ENCODE measurements at regions not wholly inside any gene's neighbourhood (a gene's known extent, or its start where the extent isn't known, plus 50 kb on each side); places are given as distances from the start of the nearest gene placed in this dataset.
A peak's percentile ranks its signal among the peaks of the same experiment; 100 is the strongest.

DNA sequence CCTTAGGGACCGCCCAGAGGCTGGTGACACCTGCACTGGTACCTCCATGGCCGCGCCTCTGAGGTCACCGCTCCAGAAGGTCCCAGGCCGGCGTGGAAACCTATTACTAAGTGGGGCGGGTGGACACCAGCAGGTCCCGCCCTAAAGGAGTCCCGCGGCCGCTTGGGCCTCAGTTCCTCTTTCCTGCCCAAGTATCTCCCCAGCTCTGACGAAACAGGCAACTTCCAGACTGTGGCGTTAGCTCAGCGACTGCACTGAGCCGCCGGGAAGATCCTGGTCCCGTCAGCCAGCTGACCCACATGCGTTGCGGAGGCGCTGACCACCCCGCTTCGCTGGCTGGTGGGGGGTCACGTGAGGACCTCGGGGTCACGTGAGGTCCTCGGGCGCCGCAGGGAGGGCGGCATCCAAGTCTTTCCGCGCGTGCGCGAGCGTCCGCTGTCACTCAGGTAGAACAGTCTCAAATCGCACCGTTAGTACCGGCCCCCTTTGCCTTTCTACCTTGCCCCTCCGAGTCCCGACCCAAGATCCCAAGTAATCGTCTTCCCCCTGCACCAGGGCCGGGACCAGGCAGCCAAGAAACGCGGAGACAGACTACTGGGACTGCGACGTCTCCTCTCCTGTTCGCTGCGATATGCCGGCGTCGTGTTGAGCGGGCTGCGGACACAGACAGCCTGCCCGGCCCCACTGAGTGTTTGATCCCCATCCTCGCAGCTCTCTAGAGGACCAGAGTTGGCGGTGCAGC lies 53.7 kb upstream of the KDM4C start:
- H3K27ac Mint-ChIP-seq = peak overlapping the region; percentile 87
- H3K4me3 Mint-ChIP-seq = peak overlapping the region; percentile 88
- no peaks in the 10 kb centered on the region for H3K27me3 Mint-ChIP-seq

GRCh38 chr9:6702707-6703106 lies 55.1 kb upstream of the KDM4C start:
- H3K36me3 Mint-ChIP-seq (ENCODE audit: low read depth) = no peaks in the 10 kb centered on the region
- H3K27me3 Mint-ChIP-seq = no peaks in the 10 kb centered on the region
- no peaks in the 10 kb centered on the region for H3K9me3 Mint-ChIP-seq
- H3K4me1 Mint-ChIP-seq (ENCODE audit: low read depth) = peaks cover 27% of the 10 kb centered on the region
- peak overlapping the region; percentile 87 for H3K27ac Mint-ChIP-seq
- H3K4me3 Mint-ChIP-seq = peak overlapping the region; percentile 88

More for the DNA sequence above, 53.7 kb upstream of the KDM4C start:
- Mint-ChIP-seq H3K36me3 (ENCODE audit: low read depth) (no peaks in the 10 kb centered on the region), H3K4me1 (ENCODE audit: low read depth) (peaks cover 27% of the 10 kb centered on the region), H3K9me3 (peaks cover 3% of the 10 kb centered on the region)

DNA sequence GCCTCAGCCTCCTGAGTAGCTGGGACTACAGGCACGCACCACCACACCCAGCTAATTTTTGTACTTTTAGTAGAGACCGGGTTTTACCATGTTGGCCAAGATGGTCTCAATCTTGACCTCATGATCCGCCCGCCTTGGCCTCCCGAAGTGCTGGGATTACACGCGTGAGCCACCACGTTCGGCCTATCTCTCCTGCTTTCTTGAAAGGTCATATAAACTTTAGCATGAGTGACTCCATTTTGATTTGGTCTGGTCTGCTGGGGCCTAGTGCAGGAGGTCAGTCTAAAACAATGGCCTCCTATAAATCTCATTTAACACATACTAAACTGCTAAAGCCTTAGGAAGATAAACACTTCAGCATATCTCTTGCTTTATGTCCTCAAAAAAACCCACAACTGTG lies 50.6 kb upstream of the GLDC start:
- Mint-ChIP-seq H3K27me3 (no peaks in the 10 kb centered on the region), H3K27ac (no peak overlapping the region), H3K4me3 (no peak overlapping the region), H3K4me1 (ENCODE audit: low read depth) (peaks cover 4% of the 10 kb centered on the region), H3K9me3 (no peaks in the 10 kb centered on the region), H3K36me3 (ENCODE audit: low read depth) (no peaks in the 10 kb centered on the region)

- H3K27me3 Mint-ChIP-seq = no peaks in the 10 kb centered on the region
- peaks cover 4% of the 10 kb centered on the region for H3K4me1 Mint-ChIP-seq (ENCODE audit: low read depth)
- no peak overlapping the region for H3K27ac Mint-ChIP-seq
- no peaks in the 10 kb centered on the region for H3K9me3 Mint-ChIP-seq
- H3K4me3 Mint-ChIP-seq = no peak overlapping the region
- no peaks in the 10 kb centered on the region for H3K36me3 Mint-ChIP-seq (ENCODE audit: low read depth)
Observed at GRCh38 chr9:6695121-6695814, 49.7 kb upstream of the GLDC start.
